ENCODE measurements at regions not wholly inside any gene's neighbourhood (a gene's known extent, or its start where the extent isn't known, plus 50 kb on each side); places are given as distances from the start of the nearest gene placed in this dataset.

GRCh38 chr10:47098238-47098637 lies 187.0 kb downstream of the PTPN20 start:
- Histone ChIP-seq H3K4me3 (replicated peaks in 1 of 4; ENCODE audit: control extremely low read depth in 1 of 4, insufficient read depth in 1 of 4, low read depth in 3 of 4, low read length in 4 of 4) (no peak overlapping the region), H4K20me1 (ENCODE audit: control insufficient read depth, extremely low read depth, insufficient read depth, low read length) (no peaks in the 10 kb centered on the region), H2AFZ (ENCODE audit: low read length) (no peak overlapping the region), H3K9ac (ENCODE audit: insufficient read depth, low read length) (no peak overlapping the region), H3K4me2 (ENCODE audit: extremely low read depth, insufficient read depth, low read length) (no peak overlapping the region), H3K79me2 (ENCODE audit: control insufficient read depth, insufficient read depth, low read length) (no peaks in the 10 kb centered on the region), H3K27ac (ENCODE audit: insufficient read depth, low read length) (no peak overlapping the region), H3K36me3 (ENCODE audit: control insufficient read depth, insufficient read depth, low read length) (no peaks in the 10 kb centered on the region), H3K27me3 (ENCODE audit: control insufficient read depth, insufficient read depth, low read length) (no peaks in the 10 kb centered on the region), H3K4me1 (ENCODE audit: control insufficient read depth, extremely low read depth, insufficient read depth, low read length) (no peaks in the 10 kb centered on the region), H3K9me3 (ENCODE audit: control insufficient read depth, insufficient read depth, low read depth, low read length) (no peaks in the 10 kb centered on the region)
- TF ChIP-seq EZH2 (IDR thresholded peaks at IDR 0.05; ENCODE audit: low read length, missing control alignments) (no peak), CTCF (conservative IDR thresholded peaks at IDR 0.05 in 1 of 2, IDR thresholded peaks at IDR 0.05 in 1 of 2; ENCODE audit: low read depth in 1 of 2, low read length in 2 of 2) (no peak)
- DNase-seq (ENCODE audit: low read depth in 2 of 2): no peak

GRCh38 chr10:47098964-47099363 lies 187.7 kb downstream of the PTPN20 start:
- H3K27ac ChIP-seq (ENCODE audit: insufficient read depth, low read length): no peak overlapping the region
- H3K4me1 ChIP-seq (ENCODE audit: control insufficient read depth, extremely low read depth, insufficient read depth, low read length): no peaks in the 10 kb centered on the region
- no peaks in the 10 kb centered on the region for H3K36me3 ChIP-seq (ENCODE audit: control insufficient read depth, insufficient read depth, low read length)
- TF ChIP-seq CTCF (conservative IDR thresholded peaks at IDR 0.05 in 1 of 2, IDR thresholded peaks at IDR 0.05 in 1 of 2; ENCODE audit: low read depth in 1 of 2, low read length in 2 of 2): no peak
- TF ChIP-seq EZH2 (IDR thresholded peaks at IDR 0.05; ENCODE audit: low read length, missing control alignments): no peak
- H3K4me3 ChIP-seq (replicated peaks in 1 of 4; ENCODE audit: control extremely low read depth in 1 of 4, insufficient read depth in 1 of 4, low read depth in 3 of 4, low read length in 4 of 4): no peak overlapping the region
- DNase-seq (ENCODE audit: low read depth in 2 of 2): no peak
- no peaks in the 10 kb centered on the region for H3K79me2 ChIP-seq (ENCODE audit: control insufficient read depth, insufficient read depth, low read length)
- H3K9me3 ChIP-seq (ENCODE audit: control insufficient read depth, insufficient read depth, low read depth, low read length): no peaks in the 10 kb centered on the region
- H4K20me1 ChIP-seq (ENCODE audit: control insufficient read depth, extremely low read depth, insufficient read depth, low read length): no peaks in the 10 kb centered on the region
- H3K27me3 ChIP-seq (ENCODE audit: control insufficient read depth, insufficient read depth, low read length): no peaks in the 10 kb centered on the region
- no peak overlapping the region for H3K9ac ChIP-seq (ENCODE audit: insufficient read depth, low read length)
- H3K4me2 ChIP-seq (ENCODE audit: extremely low read depth, insufficient read depth, low read length): no peak overlapping the region
- H2AFZ ChIP-seq (ENCODE audit: low read length): no peak overlapping the region

- Histone ChIP-seq H3K36me3 (ENCODE audit: control insufficient read depth, insufficient read depth, low read length) (no peaks in the 10 kb centered on the region), H3K27me3 (ENCODE audit: control insufficient read depth, insufficient read depth, low read length) (no peaks in the 10 kb centered on the region), H3K9me3 (ENCODE audit: control insufficient read depth, insufficient read depth, low read depth, low read length) (no peaks in the 10 kb centered on the region), H3K27ac (ENCODE audit: insufficient read depth, low read length) (no peak overlapping the region), H4K20me1 (ENCODE audit: control insufficient read depth, extremely low read depth, insufficient read depth, low read length) (no peaks in the 10 kb centered on the region), H3K9ac (ENCODE audit: insufficient read depth, low read length) (no peak overlapping the region), H3K4me1 (ENCODE audit: control insufficient read depth, extremely low read depth, insufficient read depth, low read length) (peaks cover 4% of the 10 kb centered on the region), H2AFZ (ENCODE audit: low read length) (no peak overlapping the region), H3K79me2 (ENCODE audit: control insufficient read depth, insufficient read depth, low read length) (no peaks in the 10 kb centered on the region), H3K4me2 (ENCODE audit: extremely low read depth, insufficient read depth, low read length) (no peak overlapping the region), H3K4me3 (replicated peaks in 1 of 4; ENCODE audit: control extremely low read depth in 1 of 4, insufficient read depth in 1 of 4, low read depth in 3 of 4, low read length in 4 of 4) (no peak overlapping the region)
- no peak for DNase-seq (ENCODE audit: low read depth in 2 of 2)
- TF ChIP-seq EZH2 (IDR thresholded peaks at IDR 0.05; ENCODE audit: low read length, missing control alignments): no peak
- TF ChIP-seq CTCF (conservative IDR thresholded peaks at IDR 0.05 in 1 of 2, IDR thresholded peaks at IDR 0.05 in 1 of 2; ENCODE audit: low read depth in 1 of 2, low read length in 2 of 2): no peak
Measured at GRCh38 chr10:47099474-47099873, 188.2 kb downstream of the PTPN20 start.

All from fibroblast of lung (primary cell).